Mesenchymal stem cell (in vitro differentiated cells and primary cell): ENCODE measurements at regions not wholly inside any gene's neighbourhood (a gene's known extent, or its start where the extent isn't known, plus 50 kb on each side); places are given as distances from the start of the nearest gene placed in this dataset.

ENCODE experiments used
- DNase-seq: peaks from one replicate; pipeline ENCODE4 v3.0.0-alpha.2; 2013
- H2AFZ ChIP-seq: one replicate; pipeline ENCODE4 v1.6.1; 2013; ENCODE audit warnings: low read depth, mild to moderate bottlenecking, control low read depth, inconsistent platforms, low read length, moderate library complexity
- H2AK5ac ChIP-seq: 2 replicates; pipeline ENCODE4 v1.6.1; 2013; ENCODE audit warnings: low read length, moderate library complexity, mild to moderate bottlenecking, inconsistent platforms; ENCODE audit not compliant: severe bottlenecking
- H2BK120ac ChIP-seq: one replicate; pipeline ENCODE4 v1.6.1; 2013; ENCODE audit warnings: low read depth, mild to moderate bottlenecking, inconsistent platforms, low read length, moderate library complexity
- H2BK12ac ChIP-seq, 2 experiments: one replicate each; pipeline ENCODE4 v1.6.1; 2013; ENCODE audit warnings: inconsistent platforms in 2 of 2, low read length in 2 of 2, mild to moderate bottlenecking in 2 of 2, moderate library complexity in 2 of 2, control low read depth in 1 of 2
- H2BK15ac ChIP-seq: one replicate; pipeline ENCODE4 v1.6.1; 2013; ENCODE audit warnings: mild to moderate bottlenecking, low read depth, inconsistent platforms; ENCODE audit not compliant: poor library complexity, severe bottlenecking
- H2BK5ac ChIP-seq: 2 replicates; pipeline ENCODE4 v1.6.1; 2013; ENCODE audit warnings: low read depth, mild to moderate bottlenecking, low read length, control low read depth, inconsistent platforms; ENCODE audit not compliant: poor library complexity, severe bottlenecking
- H3K14ac ChIP-seq, 2 experiments: one replicate each; pipeline ENCODE4 v1.6.1; 2013; ENCODE audit warnings: inconsistent platforms in 2 of 2, low read length in 2 of 2, control low read depth in 1 of 2, mild to moderate bottlenecking in 1 of 2, moderate library complexity in 1 of 2
- H3K18ac ChIP-seq, 2 experiments: one replicate each; pipeline ENCODE4 v1.6.1; 2013; ENCODE audit warnings: inconsistent platforms in 2 of 2, low read length in 2 of 2, control low read depth in 1 of 2, low read depth in 1 of 2, mild to moderate bottlenecking in 1 of 2
- H3K23ac ChIP-seq, 2 experiments: one replicate each; pipeline ENCODE4 v1.6.1; 2013; ENCODE audit warnings: inconsistent platforms in 2 of 2, low read length in 2 of 2, mild to moderate bottlenecking in 2 of 2, moderate library complexity in 2 of 2, control low read depth in 1 of 2
- H3K27ac ChIP-seq: 2 replicates; pipeline ENCODE4 v1.5.1; 2013; ENCODE audit warnings: mild to moderate bottlenecking, moderate library complexity, low read length, control low read depth, inconsistent platforms; ENCODE audit not compliant: poor library complexity, severe bottlenecking
- H3K27me3 ChIP-seq, 2 experiments: 2 replicates each; pipeline versions ENCODE4 v1.6.1 to v1.7.0; 2013; ENCODE audit warnings: low read length in 2 of 2, mild to moderate bottlenecking in 2 of 2, moderate library complexity in 2 of 2, control low read depth in 1 of 2, inconsistent platforms in 1 of 2; ENCODE audit not compliant: control insufficient read depth in 1 of 2, insufficient read depth in 1 of 2
- H3K36me3 ChIP-seq, 2 experiments: 2 replicates each; pipeline versions ENCODE4 v1.6.1 to v1.7.0; 2013; ENCODE audit warnings: low read length in 2 of 2, control low read depth in 1 of 2, inconsistent platforms in 1 of 2, low read depth in 1 of 2, mild to moderate bottlenecking in 1 of 2; ENCODE audit not compliant: insufficient read depth in 2 of 2, control insufficient read depth in 1 of 2
- H3K4ac ChIP-seq, 2 experiments: one replicate each; pipeline ENCODE4 v1.6.1; 2013; ENCODE audit warnings: inconsistent platforms in 2 of 2, low read length in 2 of 2, mild to moderate bottlenecking in 2 of 2, moderate library complexity in 2 of 2, control low read depth in 1 of 2, low read depth in 1 of 2
- H3K4me1 ChIP-seq: 2 replicates; pipeline ENCODE4 v1.6.1; 2013; ENCODE audit warnings: low read depth, low read length, control low read depth; ENCODE audit not compliant: control insufficient read depth, insufficient read depth
- H3K4me2 ChIP-seq: 2 replicates; pipeline ENCODE4 v1.6.1; 2013; ENCODE audit warnings: low read length, mild to moderate bottlenecking, inconsistent platforms; ENCODE audit not compliant: poor library complexity, severe bottlenecking
- H3K4me3 ChIP-seq, 2 experiments: 2 replicates each; pipeline versions ENCODE4 v1.5.1 to v1.7.0; 2013; ENCODE audit warnings: low read length in 2 of 2, mild to moderate bottlenecking in 2 of 2, control low read depth in 1 of 2, low read depth in 1 of 2; ENCODE audit not compliant: insufficient read depth in 1 of 2
- H3K79me1 ChIP-seq: replicated peaks from 2 replicates; pipeline ENCODE4 v1.6.1; 2013; ENCODE audit warnings: mild to moderate bottlenecking, control low read depth, low read length, inconsistent platforms; ENCODE audit not compliant: poor library complexity, severe bottlenecking
- H3K9ac ChIP-seq: 2 replicates; pipeline ENCODE4 v1.7.0; 2013; ENCODE audit warnings: mild to moderate bottlenecking, low read length, moderate library complexity
- H3K9me3 ChIP-seq: 2 replicates; pipeline ENCODE4 v1.7.0; 2013; ENCODE audit warnings: mild to moderate bottlenecking, low read length; ENCODE audit not compliant: control insufficient read depth
- H4K8ac ChIP-seq: one replicate; pipeline ENCODE4 v1.6.1; 2013; ENCODE audit warnings: inconsistent platforms, mild to moderate bottlenecking, low read length, moderate library complexity
- H4K91ac ChIP-seq: one replicate; pipeline ENCODE4 v1.6.1; 2013; ENCODE audit warnings: mild to moderate bottlenecking, low read length, inconsistent platforms
- WGBS: methylation state at CpG from one replicate; pipeline ENCODE4 v1.1.7; 2013; ENCODE audit warnings: mixed read lengths; 5-methylcytosine and 5-hydroxymethylcytosine counted together

GRCh38 chr10:3389130-3389529 is 216.5 kb upstream of the PITRM1 start:
- H3K27ac ChIP-seq = no peak overlapping the region
- H3K9me3 ChIP-seq = peaks cover 15% of the 10 kb centered on the region
- peaks cover 0 to 3% of the 10 kb centered on the region in 2 experiments for H3K27me3 ChIP-seq
- no peaks in the 10 kb centered on the region for H3K4me1 ChIP-seq
- H3K9ac ChIP-seq = no peak overlapping the region
- H3K36me3 ChIP-seq = no peaks in the 10 kb centered on the region
- no peak overlapping the region for H3K4me2 ChIP-seq
- no peak overlapping the region for H2BK15ac ChIP-seq
- H2AK5ac ChIP-seq = peak overlapping the region; percentile 44
- no peak overlapping the region for H3K14ac ChIP-seq
- whole genome bisulfite sequencing = 93% methylated on average over 9 of the region's 10 CpGs
- H4K91ac ChIP-seq = no peak overlapping the region
- no peak overlapping the region for H2BK120ac ChIP-seq
- no peak for DNase-seq
- H2BK5ac ChIP-seq = no peak overlapping the region
- H2BK12ac ChIP-seq = no peak overlapping the region
- H3K4me3 ChIP-seq = no peak overlapping the region
- no peak overlapping the region for H4K8ac ChIP-seq
- no peaks in the 10 kb centered on the region for H3K79me1 ChIP-seq
- no peak overlapping the region for H3K4ac ChIP-seq
- H2AFZ ChIP-seq = no peak overlapping the region
- no peak overlapping the region for H3K18ac ChIP-seq
- H3K23ac ChIP-seq = no peak overlapping the region

- DNase-seq = no peak
- Histone ChIP-seq H3K23ac (no peak overlapping the region), H3K4me3 (no peak overlapping the region), H4K91ac (no peak overlapping the region), H3K18ac (no peak overlapping the region), H2BK15ac (no peak overlapping the region), H4K8ac (no peak overlapping the region), H2BK120ac (no peak overlapping the region), H3K9me3 (peaks cover 15% of the 10 kb centered on the region), H3K4me1 (no peaks in the 10 kb centered on the region), H3K4me2 (no peak overlapping the region), H3K4ac (no peak overlapping the region), H2BK12ac (no peak overlapping the region), H2AK5ac (no peak overlapping the region), H2BK5ac (no peak overlapping the region), H3K14ac (no peak overlapping the region), H3K27me3 (peaks cover 0 to 3% of the 10 kb centered on the region in 2 experiments), H3K9ac (no peak overlapping the region), H2AFZ (no peak overlapping the region), H3K79me1 (no peaks in the 10 kb centered on the region), H3K36me3 (no peaks in the 10 kb centered on the region), H3K27ac (no peak overlapping the region)
- WGBS = 83% methylated on average over 1 of the region's 2 CpGs
These were observed 212.9 kb upstream of the PITRM1 start for GRCh38 chr10:3385487-3385886.

GRCh38 chr10:3382092-3382491 is 209.5 kb upstream of the PITRM1 start:
- Histone ChIP-seq H4K8ac (no peak overlapping the region), H3K4me3 (no peak overlapping the region), H3K27ac (no peak overlapping the region), H2AFZ (no peak overlapping the region), H3K79me1 (no peaks in the 10 kb centered on the region), H3K18ac (no peak overlapping the region), H3K4ac (no peak overlapping the region), H3K9ac (no peak overlapping the region), H2BK120ac (no peak overlapping the region), H3K27me3 (peaks cover 0 to 5% of the 10 kb centered on the region in 2 experiments), H3K9me3 (peaks cover 27% of the 10 kb centered on the region), H3K23ac (no peak overlapping the region), H2BK15ac (no peak overlapping the region), H3K4me2 (no peak overlapping the region), H2BK12ac (no peak overlapping the region), H3K36me3 (peaks cover 0 to 3% of the 10 kb centered on the region in 2 experiments), H3K14ac (no peak overlapping the region), H2BK5ac (no peak overlapping the region), H2AK5ac (no peak overlapping the region), H3K4me1 (no peaks in the 10 kb centered on the region), H4K91ac (no peak overlapping the region)
- WGBS = 72% methylated on average over 2 of the region's 2 CpGs
- no peak for DNase-seq

DNA sequence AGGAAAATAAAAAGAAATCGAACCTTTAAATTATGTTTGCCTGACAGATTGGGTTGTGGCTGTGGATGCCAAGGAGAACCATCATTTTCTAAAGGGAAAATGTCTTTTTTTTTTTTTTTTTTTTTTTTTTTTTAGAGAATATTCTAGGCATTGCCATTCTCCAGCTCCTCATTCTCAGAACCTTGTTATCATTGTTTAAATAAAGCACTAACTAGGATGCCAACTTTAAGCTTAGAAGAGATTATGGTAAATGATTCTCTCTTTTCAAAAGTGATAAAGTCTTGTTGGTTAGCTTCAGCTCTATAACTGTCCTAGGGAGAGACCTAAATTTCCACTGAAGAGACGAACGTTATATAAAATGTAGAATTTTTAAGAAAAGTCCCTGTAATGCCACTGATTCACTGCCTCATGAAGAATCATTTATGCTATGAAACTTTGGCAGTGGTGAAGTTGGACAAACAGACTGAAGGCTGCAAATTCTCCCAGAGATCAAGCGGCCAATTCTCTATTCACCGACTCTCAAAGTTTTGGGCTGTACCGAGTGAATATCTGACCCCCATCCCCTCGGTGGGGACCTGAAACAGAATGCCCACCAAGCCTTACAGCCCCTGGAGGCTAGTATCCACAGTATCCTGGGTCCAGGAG is 207.9 kb upstream of the PITRM1 start:
- Histone ChIP-seq H2BK120ac (no peak overlapping the region), H2AK5ac (no peak overlapping the region), H3K14ac (no peak overlapping the region), H3K27ac (no peak overlapping the region), H4K8ac (no peak overlapping the region), H2BK5ac (no peak overlapping the region), H3K4me2 (no peak overlapping the region), H3K4me3 (no peak overlapping the region), H3K23ac (no peak overlapping the region), H3K27me3 (peaks cover 0 to 9% of the 10 kb centered on the region in 2 experiments), H3K9ac (no peak overlapping the region), H3K4ac (no peak overlapping the region), H2BK15ac (no peak overlapping the region), H3K79me1 (no peaks in the 10 kb centered on the region), H2BK12ac (no peak overlapping the region), H3K18ac (no peak overlapping the region), H3K9me3 (peaks cover 19% of the 10 kb centered on the region), H2AFZ (no peak overlapping the region), H3K36me3 (peaks cover 0 to 3% of the 10 kb centered on the region in 2 experiments), H4K91ac (no peak overlapping the region), H3K4me1 (no peaks in the 10 kb centered on the region)
- WGBS = 96% methylated on average over 6 of the region's 7 CpGs
- no peak for DNase-seq
